Gastrocnemius medialis (tissue), 4 donors: ENCODE measurements at regions not wholly inside any gene's neighbourhood (a gene's known extent, or its start where the extent isn't known, plus 50 kb on each side); places are given as distances from the start of the nearest gene placed in this dataset.

Source experiments
- ATAC-seq, 2 donors: fragments of 150-250 bp; one replicate each; pipeline ENCODE4 v1.9.1; 2016
- DNase-seq, 2 donors: peaks; one replicate each; pipeline ENCODE4 v3.0.0-alpha.2; 2019
- H3K27ac ChIP-seq, 4 donors: fragments of 200-600 bp; sonication (generic); 1 replicate in 1 of 4; 2 replicates in 3 of 4; pipeline ENCODE4 v1.5.1; 2016 to 2018; ENCODE audit warnings: mild to moderate bottlenecking in 2 of 4, moderate library complexity in 1 of 4
- H3K27me3 ChIP-seq, 3 donors: fragments of 200-600 bp; sonication (generic) in 2 of 3; 1 replicate in 1 of 3; 2 replicates in 2 of 3; pipeline versions ENCODE4 v1.5.1 to v1.6.0; 2016 to 2019; ENCODE audit warnings: mild to moderate bottlenecking in 1 of 3, moderate library complexity in 1 of 3
- H3K36me3 ChIP-seq, 2 donors: fragments of 200-600 bp; sonication (generic) in 1 of 2; one replicate each; pipeline ENCODE4 v1.5.1; 2017 to 2018
- H3K4me1 ChIP-seq, 2 donors: fragments of 200-600 bp; sonication (generic) in 1 of 2; one replicate each; pipeline ENCODE4 v1.5.1; 2016 to 2017; ENCODE audit warnings: mild to moderate bottlenecking in 2 of 2
- H3K4me3 ChIP-seq, 4 donors: fragments of 200-600 bp; sonication (generic) in 3 of 4; 1 replicate in 1 of 4; 2 replicates in 3 of 4; pipeline ENCODE4 v1.5.1; 2016 to 2019; ENCODE audit warnings: mild to moderate bottlenecking in 2 of 4
- H3K9me3 ChIP-seq, 3 donors: fragments of 200-600 bp; sonication (generic) in 2 of 3; 1 replicate in 1 of 3; 2 replicates in 2 of 3; pipeline ENCODE4 v1.5.1; 2016 to 2019
- CTCF ChIP-seq, 5 experiments: fragments of 450-650 bp in 3 of 5; fragments of 200-600 bp in 2 of 5; sonication (generic) in 2 of 5; IDR thresholded peaks in 4 of 5; conservative IDR thresholded peaks in 1 of 5; 1 replicate in 4 of 5; 2 replicates in 1 of 5; pipeline ENCODE4 v1.5.1; 2016 to 2019; ENCODE audit warnings: antibody characterized with exemption in 5 of 5, mild to moderate bottlenecking in 3 of 5, moderate library complexity in 3 of 5
- POLR2A ChIP-seq, 2 donors: fragments of 450-650 bp; IDR thresholded peaks; one replicate each; pipeline ENCODE4 v1.6.1; 2017; ENCODE audit warnings: antibody characterized with exemption in 2 of 2, mild to moderate bottlenecking in 2 of 2, moderate library complexity in 2 of 2
- in situ Hi-C, 4 donors: fragments of 200-750 bp; cut with MboI; loops; one replicate each; pipeline versions ENCODE4 v1.15.0 to v1.8.0; 2017; ENCODE audit warnings: low sequenced_read_pairs in 4 of 4
- intact Hi-C: fragments of 100-400 bp; cut with DNase I; formaldehyde crosslinking; loops from one replicate; pipeline ENCODE4 v1.15.1; 2023; ENCODE audit warnings: low total_unique reads

DNA sequence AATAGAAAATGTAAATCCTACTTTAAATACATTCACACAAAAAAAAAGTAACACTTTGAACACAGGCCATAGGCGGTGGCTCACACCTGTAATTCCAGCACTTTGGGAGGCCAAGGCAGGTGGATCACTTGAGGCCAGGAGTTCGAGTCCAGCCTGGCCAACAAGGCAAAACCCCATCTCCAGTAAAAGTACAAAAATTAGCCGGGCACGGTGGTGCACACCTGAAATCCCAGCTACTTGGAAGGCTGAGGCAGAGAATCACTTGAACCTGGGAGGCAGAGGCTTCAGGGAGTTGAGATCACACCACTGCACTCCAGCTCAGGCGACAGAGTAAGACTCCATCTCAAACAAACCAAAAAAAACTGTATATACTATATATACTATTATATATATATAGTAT is 303.6 kb downstream of the BCL11A start:
- ATAC-seq (no peak), DNase-seq (no peak)
- intact Hi-C loops: no loop called here

GRCh38 chr2:60247471-60247870 is 306.0 kb downstream of the BCL11A start:
- intact Hi-C loops: no loop called here
- H3K4me3 ChIP-seq: no peak overlapping the region
- no peaks in the 10 kb centered on the region for H3K36me3 ChIP-seq
- DNase-seq (no peak), ATAC-seq (no peak)
- H3K27me3 ChIP-seq: no peaks in the 10 kb centered on the region
- in situ Hi-C loops: no loop called here
- TF ChIP-seq POLR2A (IDR thresholded peaks at IDR 0.05): no peak
- TF ChIP-seq CTCF (IDR thresholded peaks at IDR 0.05 in 4 of 5, conservative IDR thresholded peaks at IDR 0.05 in 1 of 5): no peak
- H3K4me1 ChIP-seq: peaks cover 0 to 4% of the 10 kb centered on the region in 2 donors
- no peak overlapping the region for H3K27ac ChIP-seq
- H3K9me3 ChIP-seq: no peaks in the 10 kb centered on the region

More for the DNA sequence above, 303.6 kb downstream of the BCL11A start:
- H3K9me3 ChIP-seq: no peaks in the 10 kb centered on the region
- no peaks in the 10 kb centered on the region for H3K36me3 ChIP-seq
- H3K4me3 ChIP-seq: no peak overlapping the region
- H3K27me3 ChIP-seq: no peaks in the 10 kb centered on the region
- H3K27ac ChIP-seq: no peak overlapping the region
- in situ Hi-C loops: no loop called here
- TF ChIP-seq POLR2A (IDR thresholded peaks at IDR 0.05) (no peak), CTCF (IDR thresholded peaks at IDR 0.05 in 4 of 5, conservative IDR thresholded peaks at IDR 0.05 in 1 of 5) (no peak)
- H3K4me1 ChIP-seq: peaks cover 0 to 8% of the 10 kb centered on the region in 2 donors

DNA sequence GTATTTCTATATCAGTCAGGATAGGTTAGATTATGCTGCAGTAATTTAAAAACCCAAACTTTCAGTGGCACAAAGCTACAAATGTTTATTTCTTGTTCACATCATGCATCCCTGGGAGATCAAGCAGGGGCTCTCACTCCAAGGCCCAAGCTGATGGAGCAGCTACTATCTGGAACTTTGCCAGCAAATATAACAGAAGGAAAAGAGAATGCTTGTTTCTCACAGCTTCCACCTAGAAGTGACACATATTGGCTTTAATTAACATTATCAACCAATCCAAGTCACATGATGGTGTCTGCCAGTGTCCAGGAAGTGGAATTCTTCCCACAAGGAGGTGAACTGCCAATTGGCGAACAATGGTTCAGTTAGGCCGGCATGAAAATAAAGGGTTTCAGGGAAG is 306.9 kb downstream of the BCL11A start:
- H3K36me3 ChIP-seq: no peaks in the 10 kb centered on the region
- H3K9me3 ChIP-seq: no peaks in the 10 kb centered on the region
- no peaks in the 10 kb centered on the region for H3K27me3 ChIP-seq
- intact Hi-C loops (no loop called here), in situ Hi-C loops (no loop called here)
- DNase-seq (no peak), ATAC-seq (no peak)
- H3K4me3 ChIP-seq: no peak overlapping the region
- TF ChIP-seq POLR2A (IDR thresholded peaks at IDR 0.05) (no peak), CTCF (IDR thresholded peaks at IDR 0.05 in 4 of 5, conservative IDR thresholded peaks at IDR 0.05 in 1 of 5) (no peak)
- H3K4me1 ChIP-seq: no peaks in the 10 kb centered on the region
- no peak overlapping the region for H3K27ac ChIP-seq

DNA sequence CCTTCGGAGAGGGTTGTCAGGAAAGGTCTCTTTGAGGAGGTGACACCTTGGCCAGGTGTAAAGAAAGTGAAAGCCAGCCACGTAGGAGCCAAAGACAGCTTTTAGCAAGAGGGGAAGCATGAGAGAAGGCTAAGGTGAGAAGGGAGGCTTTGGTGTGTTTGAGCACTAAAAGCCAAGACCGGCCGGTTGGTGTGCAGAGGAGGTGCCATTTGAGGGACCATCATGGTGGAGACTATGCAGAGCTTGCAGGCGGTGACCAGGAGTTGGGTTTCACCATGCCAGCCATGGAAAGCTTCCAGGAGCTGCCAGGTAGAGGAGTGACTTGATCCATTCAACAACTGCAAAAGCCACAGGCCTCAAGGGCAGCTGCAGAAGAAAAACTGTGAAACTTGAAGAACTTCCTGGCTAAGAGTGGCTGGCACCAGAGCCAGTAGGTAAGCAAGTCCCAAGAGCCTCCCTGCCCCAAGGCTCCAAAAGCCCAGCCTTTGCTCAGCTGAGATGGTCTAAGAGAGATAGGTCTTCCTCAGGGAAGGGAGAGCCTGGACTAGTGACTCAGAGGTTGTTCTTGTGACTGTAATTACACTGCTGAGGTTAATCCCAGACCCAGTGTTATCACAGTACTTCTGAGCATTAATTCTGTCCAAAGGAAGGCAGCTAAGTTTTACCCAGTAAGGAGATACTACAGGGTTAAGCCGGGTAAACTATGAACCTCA is 319.0 kb downstream of the BCL11A start:
- Histone ChIP-seq H3K27ac (no peak overlapping the region), H3K27me3 (no peaks in the 10 kb centered on the region), H3K4me3 (no peak overlapping the region), H3K9me3 (no peaks in the 10 kb centered on the region), H3K4me1 (no peaks in the 10 kb centered on the region), H3K36me3 (no peaks in the 10 kb centered on the region)
- DNase-seq (no peak), ATAC-seq (no peak)
- in situ Hi-C loops: no loop called here
- intact Hi-C loops: no loop called here
- no peak for TF ChIP-seq CTCF (IDR thresholded peaks at IDR 0.05 in 4 of 5, conservative IDR thresholded peaks at IDR 0.05 in 1 of 5)
- no peak for TF ChIP-seq POLR2A (IDR thresholded peaks at IDR 0.05)

DNA sequence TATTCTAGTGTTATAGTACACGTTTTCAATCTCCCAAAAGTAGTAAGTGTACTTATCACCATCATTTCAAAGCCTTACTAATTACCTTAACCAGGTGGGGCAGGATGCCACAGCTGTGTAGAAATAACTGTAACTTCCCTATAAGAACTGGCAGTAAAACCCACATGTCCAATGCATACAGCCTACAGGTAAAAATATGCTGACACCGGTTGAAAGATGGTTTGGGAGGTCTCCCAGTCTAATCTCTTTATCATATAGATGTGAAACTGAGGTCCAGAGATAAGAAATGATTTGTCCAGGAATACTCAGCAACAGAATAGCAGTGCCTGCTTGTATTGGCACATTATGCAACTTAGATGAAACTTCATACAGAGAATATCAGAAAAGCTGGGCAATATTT is 322.9 kb downstream of the BCL11A start:
- TF ChIP-seq POLR2A (IDR thresholded peaks at IDR 0.05): no peak
- TF ChIP-seq CTCF (IDR thresholded peaks at IDR 0.05 in 4 of 5, conservative IDR thresholded peaks at IDR 0.05 in 1 of 5): no peak
- DNase-seq: no peak
- in situ Hi-C loops: no loop called here
- no peaks in the 10 kb centered on the region for H3K27me3 ChIP-seq
- H3K4me3 ChIP-seq: no peak overlapping the region
- no peak overlapping the region for H3K27ac ChIP-seq
- H3K4me1 ChIP-seq: no peaks in the 10 kb centered on the region
- H3K9me3 ChIP-seq: no peaks in the 10 kb centered on the region
- H3K36me3 ChIP-seq: no peaks in the 10 kb centered on the region
- intact Hi-C loops: no loop called here
- no peak for ATAC-seq
